HepG2 (cell line): ENCODE measurements at regions not wholly inside any gene's neighbourhood (a gene's known extent, or its start where the extent isn't known, plus 50 kb on each side); places are given as distances from the start of the nearest gene placed in this dataset.

Experiments
- GATA4 ChIP-seq: sonication (generic); IDR thresholded peaks from 2 replicates; pipeline ENCODE4 v1.6.1; 2016; ENCODE audit warnings: antibody characterized with exemption, low read depth, borderline replicate concordance
- HOXA5 ChIP-seq: sonication (generic); formaldehyde crosslinking; IDR thresholded peaks from 2 replicates; pipeline ENCODE4 v1.4.0; 2020; ENCODE audit warnings: missing genetic modification reagents
- MEF2D ChIP-seq: sonication (generic); formaldehyde crosslinking; IDR thresholded peaks from 2 replicates; pipeline ENCODE4 v1.5.1; 2020; ENCODE audit warnings: mild to moderate bottlenecking, missing genetic modification reagents
- NFYC ChIP-seq: IDR thresholded peaks from 2 replicates; pipeline ENCODE4 v1.6.1; 2016; ENCODE audit warnings: missing genetic modification reagents, missing compliant biosample characterization
- POLR2A ChIP-seq, 2 experiments: IDR thresholded peaks; 2 replicates each; pipeline ENCODE4 v1.6.1; 2011; ENCODE audit warnings: low read depth in 2 of 2, low read length in 2 of 2, mild to moderate bottlenecking in 1 of 2, moderate library complexity in 1 of 2; ENCODE audit not compliant: insufficient read depth in 1 of 2
- ZFX ChIP-seq: sonication (generic); formaldehyde crosslinking; IDR thresholded peaks from 2 replicates; pipeline ENCODE4 v1.4.0; 2020; ENCODE audit warnings: mild to moderate bottlenecking, low read depth, missing genetic modification reagents, moderate library complexity
- ZNF12 ChIP-seq: sonication (generic); formaldehyde crosslinking; IDR thresholded peaks from 2 replicates; pipeline ENCODE4 v1.5.0; 2020; ENCODE audit warnings: missing genetic modification reagents
- ZNF362 ChIP-seq: sonication (generic); formaldehyde crosslinking; IDR thresholded peaks from 2 replicates; pipeline ENCODE4 v1.4.0; 2020; ENCODE audit warnings: missing genetic modification reagents, mild to moderate bottlenecking, borderline replicate concordance
- ZNF567 ChIP-seq: sonication (generic); formaldehyde crosslinking; IDR thresholded peaks from 2 replicates; pipeline ENCODE4 v1.8.1; 2023; ENCODE audit warnings: mild to moderate bottlenecking, missing genetic modification reagents, borderline replicate concordance

GRCh38 chr10:23980094-23980493 lies 228.8 kb upstream of the KIAA1217 start:
- TF ChIP-seq ZNF362 (CRISPR knock-in tag): no peak
- no peak for TF ChIP-seq POLR2A (IDR thresholded peaks at IDR 0.05; ENCODE audit: insufficient read depth in 1 of 2, low read depth in 2 of 2, low read length in 2 of 2)
- TF ChIP-seq GATA4: no peak
- no peak for TF ChIP-seq ZNF567
- TF ChIP-seq NFYC (CRISPR knock-in tag): no peak
- no peak for TF ChIP-seq ZFX (CRISPR knock-in tag)
- no peak for TF ChIP-seq ZNF12 (CRISPR knock-in tag)
- no peak for TF ChIP-seq HOXA5 (CRISPR knock-in tag)
- no peak for TF ChIP-seq MEF2D (CRISPR knock-in tag)
